ENCODE measurements at regions not wholly inside any gene's neighbourhood (a gene's known extent, or its start where the extent isn't known, plus 50 kb on each side); places are given as distances from the start of the nearest gene placed in this dataset.

DNA sequence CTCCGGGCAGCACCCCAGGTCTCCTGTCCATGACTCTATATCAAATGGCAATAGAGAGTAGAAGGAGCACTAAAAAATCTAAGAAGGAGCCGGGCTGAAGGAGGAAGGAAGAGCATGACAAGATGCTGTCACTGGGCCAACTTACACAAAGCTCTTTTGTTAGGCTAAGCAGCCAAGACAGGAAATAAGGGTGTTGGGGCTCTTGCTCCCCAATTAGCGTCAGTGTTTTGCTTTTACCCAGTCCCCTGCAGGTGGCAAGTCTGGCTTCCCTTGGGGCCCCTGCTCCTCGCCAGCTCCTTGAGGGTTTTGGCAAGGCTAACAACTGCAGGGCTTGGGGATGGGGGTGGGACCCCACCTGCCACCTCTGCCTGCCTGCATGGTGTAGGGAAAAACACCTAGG is 120.5 kb downstream of the CCT6B start:
- H3K79me2 ChIP-seq (replicated peaks; ENCODE audit: insufficient read depth, low read length) = no peaks in the 10 kb centered on the region
- no peak overlapping the region for H3K9ac ChIP-seq (ENCODE audit: low read length)
- no peak overlapping the region for H3K4me2 ChIP-seq (ENCODE audit: low read length)
- no peaks in the 10 kb centered on the region for H3K9me2 ChIP-seq (ENCODE audit: insufficient read depth, low read length)
- TF ChIP-seq RAD21 (conservative IDR thresholded peaks at IDR 0.05) (no peak), SMC3 (conservative IDR thresholded peaks at IDR 0.05; ENCODE audit: poor library complexity) (no peak), MXI1 (conservative IDR thresholded peaks at IDR 0.05; ENCODE audit: poor library complexity, severe bottlenecking) (no peak), EP300 (conservative IDR thresholded peaks at IDR 0.05; ENCODE audit: poor library complexity, severe bottlenecking) (no peak), POLR2AphosphoS5 (IDR thresholded peaks at IDR 0.05) (no peak), EZH2 (IDR thresholded peaks at IDR 0.05; ENCODE audit: borderline replicate concordance, insufficient read depth, low read length, poor library complexity, severe bottlenecking) (no peak), TAF1 (IDR thresholded peaks at IDR 0.05; ENCODE audit: low read depth) (no peak)
- TF ChIP-seq, protein P1, sequence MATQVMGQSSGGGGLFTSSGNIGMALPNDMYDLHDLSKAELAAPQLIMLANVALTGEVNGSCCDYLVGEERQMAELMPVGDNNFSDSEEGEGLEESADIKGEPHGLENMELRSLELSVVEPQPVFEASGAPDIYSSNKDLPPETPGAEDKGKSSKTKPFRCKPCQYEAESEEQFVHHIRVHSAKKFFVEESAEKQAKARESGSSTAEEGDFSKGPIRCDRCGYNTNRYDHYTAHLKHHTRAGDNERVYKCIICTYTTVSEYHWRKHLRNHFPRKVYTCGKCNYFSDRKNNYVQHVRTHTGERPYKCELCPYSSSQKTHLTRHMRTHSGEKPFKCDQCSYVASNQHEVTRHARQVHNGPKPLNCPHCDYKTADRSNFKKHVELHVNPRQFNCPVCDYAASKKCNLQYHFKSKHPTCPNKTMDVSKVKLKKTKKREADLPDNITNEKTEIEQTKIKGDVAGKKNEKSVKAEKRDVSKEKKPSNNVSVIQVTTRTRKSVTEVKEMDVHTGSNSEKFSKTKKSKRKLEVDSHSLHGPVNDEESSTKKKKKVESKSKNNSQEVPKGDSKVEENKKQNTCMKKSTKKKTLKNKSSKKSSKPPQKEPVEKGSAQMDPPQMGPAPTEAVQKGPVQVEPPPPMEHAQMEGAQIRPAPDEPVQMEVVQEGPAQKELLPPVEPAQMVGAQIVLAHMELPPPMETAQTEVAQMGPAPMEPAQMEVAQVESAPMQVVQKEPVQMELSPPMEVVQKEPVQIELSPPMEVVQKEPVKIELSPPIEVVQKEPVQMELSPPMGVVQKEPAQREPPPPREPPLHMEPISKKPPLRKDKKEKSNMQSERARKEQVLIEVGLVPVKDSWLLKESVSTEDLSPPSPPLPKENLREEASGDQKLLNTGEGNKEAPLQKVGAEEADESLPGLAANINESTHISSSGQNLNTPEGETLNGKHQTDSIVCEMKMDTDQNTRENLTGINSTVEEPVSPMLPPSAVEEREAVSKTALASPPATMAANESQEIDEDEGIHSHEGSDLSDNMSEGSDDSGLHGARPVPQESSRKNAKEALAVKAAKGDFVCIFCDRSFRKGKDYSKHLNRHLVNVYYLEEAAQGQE (IDR thresholded peaks at IDR 0.05; ENCODE audit: borderline replicate concordance) = no peak
- TF ChIP-seq, protein P2, sequence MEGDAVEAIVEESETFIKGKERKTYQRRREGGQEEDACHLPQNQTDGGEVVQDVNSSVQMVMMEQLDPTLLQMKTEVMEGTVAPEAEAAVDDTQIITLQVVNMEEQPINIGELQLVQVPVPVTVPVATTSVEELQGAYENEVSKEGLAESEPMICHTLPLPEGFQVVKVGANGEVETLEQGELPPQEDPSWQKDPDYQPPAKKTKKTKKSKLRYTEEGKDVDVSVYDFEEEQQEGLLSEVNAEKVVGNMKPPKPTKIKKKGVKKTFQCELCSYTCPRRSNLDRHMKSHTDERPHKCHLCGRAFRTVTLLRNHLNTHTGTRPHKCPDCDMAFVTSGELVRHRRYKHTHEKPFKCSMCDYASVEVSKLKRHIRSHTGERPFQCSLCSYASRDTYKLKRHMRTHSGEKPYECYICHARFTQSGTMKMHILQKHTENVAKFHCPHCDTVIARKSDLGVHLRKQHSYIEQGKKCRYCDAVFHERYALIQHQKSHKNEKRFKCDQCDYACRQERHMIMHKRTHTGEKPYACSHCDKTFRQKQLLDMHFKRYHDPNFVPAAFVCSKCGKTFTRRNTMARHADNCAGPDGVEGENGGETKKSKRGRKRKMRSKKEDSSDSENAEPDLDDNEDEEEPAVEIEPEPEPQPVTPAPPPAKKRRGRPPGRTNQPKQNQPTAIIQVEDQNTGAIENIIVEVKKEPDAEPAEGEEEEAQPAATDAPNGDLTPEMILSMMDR (IDR thresholded peaks at IDR 0.05; ENCODE audit: poor library complexity, severe bottlenecking) = no peak
- no peak overlapping the region for H3K4me3 ChIP-seq (ENCODE audit: low read length)
- no peaks in the 10 kb centered on the region for H3K36me3 ChIP-seq (ENCODE audit: insufficient read depth, low read length)
- no peak overlapping the region for H3K27ac ChIP-seq (ENCODE audit: low read length)
- H4K20me1 ChIP-seq (ENCODE audit: insufficient read depth) = no peaks in the 10 kb centered on the region
- H2AFZ ChIP-seq (ENCODE audit: low read depth, low read length) = no peak overlapping the region
- H3K9me3 ChIP-seq (ENCODE audit: low read length) = no peaks in the 10 kb centered on the region
- H3K27me3 ChIP-seq (ENCODE audit: insufficient read depth, low read depth, low read length) = no peaks in the 10 kb centered on the region
- no peaks in the 10 kb centered on the region for H3F3A ChIP-seq (ENCODE audit: insufficient read depth, low read length, poor library complexity, severe bottlenecking)

DNA sequence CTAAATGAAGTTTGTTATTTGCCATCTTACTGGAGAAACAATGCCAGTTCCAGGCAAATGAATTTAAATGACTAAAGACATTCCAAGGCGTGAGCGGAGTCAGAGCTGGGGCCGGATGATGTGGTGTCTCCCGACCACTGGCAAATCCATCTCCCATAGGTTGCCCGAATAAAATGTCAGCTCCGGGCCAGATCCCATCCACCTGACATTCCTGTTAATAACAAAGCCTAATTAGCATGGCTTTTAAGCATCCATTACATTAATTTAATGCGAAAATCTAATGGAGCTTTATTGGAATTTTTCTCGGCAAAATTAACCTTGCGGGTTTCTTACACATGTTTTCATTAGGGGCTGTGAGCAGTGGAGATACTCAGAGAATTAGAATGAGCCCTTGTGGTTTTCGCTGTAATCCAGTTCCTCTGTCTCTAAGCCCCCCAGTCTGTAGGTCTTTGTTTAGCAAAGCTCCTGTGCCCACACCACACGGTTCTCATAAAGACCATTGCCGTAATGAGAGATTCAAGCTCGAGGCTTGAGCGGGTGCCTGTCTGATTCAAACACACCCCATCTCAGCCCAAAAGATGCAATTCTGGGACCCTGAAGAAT is 123.3 kb downstream of the CCT6B start:
- no peaks in the 10 kb centered on the region for H3K79me2 ChIP-seq (replicated peaks; ENCODE audit: insufficient read depth, low read length)
- H4K20me1 ChIP-seq (ENCODE audit: insufficient read depth) = no peaks in the 10 kb centered on the region
- no peaks in the 10 kb centered on the region for H3K36me3 ChIP-seq (ENCODE audit: insufficient read depth, low read length)
- H3K9me2 ChIP-seq (ENCODE audit: insufficient read depth, low read length) = no peaks in the 10 kb centered on the region
- H3K9me3 ChIP-seq (ENCODE audit: low read length) = no peaks in the 10 kb centered on the region
- H3K4me3 ChIP-seq (ENCODE audit: low read length) = no peak overlapping the region
- H3K9ac ChIP-seq (ENCODE audit: low read length) = no peak overlapping the region
- H2AFZ ChIP-seq (ENCODE audit: low read depth, low read length) = no peak overlapping the region
- TF ChIP-seq, protein P2 (IDR thresholded peaks at IDR 0.05; ENCODE audit: poor library complexity, severe bottlenecking) = no peak
- TF ChIP-seq RAD21 (conservative IDR thresholded peaks at IDR 0.05) = no peak
- TF ChIP-seq EP300 (conservative IDR thresholded peaks at IDR 0.05; ENCODE audit: poor library complexity, severe bottlenecking) = no peak
- TF ChIP-seq EZH2 (IDR thresholded peaks at IDR 0.05; ENCODE audit: borderline replicate concordance, insufficient read depth, low read length, poor library complexity, severe bottlenecking) = no peak
- no peak for TF ChIP-seq TAF1 (IDR thresholded peaks at IDR 0.05; ENCODE audit: low read depth)
- no peak for TF ChIP-seq MXI1 (conservative IDR thresholded peaks at IDR 0.05; ENCODE audit: poor library complexity, severe bottlenecking)
- TF ChIP-seq SMC3 (conservative IDR thresholded peaks at IDR 0.05; ENCODE audit: poor library complexity) = no peak
- TF ChIP-seq, protein P1 (IDR thresholded peaks at IDR 0.05; ENCODE audit: borderline replicate concordance) = no peak
- TF ChIP-seq POLR2AphosphoS5 (IDR thresholded peaks at IDR 0.05) = no peak
- no peak overlapping the region for H3K27ac ChIP-seq (ENCODE audit: low read length)
- H3K4me2 ChIP-seq (ENCODE audit: low read length) = no peak overlapping the region
- H3F3A ChIP-seq (ENCODE audit: insufficient read depth, low read length, poor library complexity, severe bottlenecking) = no peaks in the 10 kb centered on the region
- H3K27me3 ChIP-seq (ENCODE audit: insufficient read depth, low read depth, low read length) = no peaks in the 10 kb centered on the region

Data from neural cell (in vitro differentiated cells).